BLaER1 (cell line): ENCODE measurements at regions not wholly inside any gene's neighbourhood (a gene's known extent, or its start where the extent isn't known, plus 50 kb on each side); places are given as distances from the start of the nearest gene placed in this dataset.

Source experiments
- H3K27ac ChIP-seq: shearing (Covaris generic); formaldehyde crosslinking; 2 replicates; pipeline ENCODE4 v1.8.1; 2022
- H3K27me3 ChIP-seq: shearing (Covaris generic); formaldehyde crosslinking; 2 replicates; pipeline ENCODE4 v1.8.1; 2022
- H3K36me3 ChIP-seq: shearing (Covaris generic); formaldehyde crosslinking; 2 replicates; pipeline ENCODE4 v1.8.1; 2022
- H3K4me1 ChIP-seq: shearing (Covaris generic); formaldehyde crosslinking; 2 replicates; pipeline ENCODE4 v1.8.1; 2022
- H3K4me2 ChIP-seq: shearing (Covaris generic); formaldehyde crosslinking; 2 replicates; pipeline ENCODE4 v1.8.1; 2022
- H3K4me3 ChIP-seq: shearing (Covaris generic); formaldehyde crosslinking; 2 replicates; pipeline ENCODE4 v1.8.1; 2022
- H3K9ac ChIP-seq: shearing (Covaris generic); formaldehyde crosslinking; 2 replicates; pipeline ENCODE4 v1.8.1; 2022
- H3K9me3 ChIP-seq: shearing (Covaris generic); formaldehyde crosslinking; 2 replicates; pipeline ENCODE4 v1.8.1; 2022
- H4K20me1 ChIP-seq: shearing (Covaris generic); formaldehyde crosslinking; 2 replicates; pipeline ENCODE4 v1.8.1; 2022
- Cebpa-rat ChIP-seq: shearing (Covaris generic); IDR thresholded peaks from 2 replicates; pipeline ENCODE4 v1.8.1; 2022

GRCh38 chr1:194503209-194503608, 1316.8 kb upstream of the B3GALT2 start:
- Histone ChIP-seq H3K4me2 (no peak overlapping the region), H3K9ac (no peak overlapping the region), H3K4me3 (no peak overlapping the region), H4K20me1 (no peaks in the 10 kb centered on the region), H3K9me3 (no peaks in the 10 kb centered on the region), H3K36me3 (no peaks in the 10 kb centered on the region), H3K27ac (no peak overlapping the region), H3K4me1 (no peaks in the 10 kb centered on the region), H3K27me3 (no peaks in the 10 kb centered on the region)
- TF ChIP-seq Cebpa-rat: no peak

- Histone ChIP-seq H3K9me3 (peaks cover 14% of the 10 kb centered on the region), H3K4me1 (no peaks in the 10 kb centered on the region), H3K4me3 (no peak overlapping the region), H4K20me1 (no peaks in the 10 kb centered on the region), H3K27me3 (no peaks in the 10 kb centered on the region), H3K9ac (no peak overlapping the region), H3K36me3 (no peaks in the 10 kb centered on the region), H3K4me2 (no peak overlapping the region), H3K27ac (no peak overlapping the region)
- no peak for TF ChIP-seq Cebpa-rat
These were observed 1309.0 kb upstream of the B3GALT2 start for GRCh38 chr1:194495434-194495833.

DNA sequence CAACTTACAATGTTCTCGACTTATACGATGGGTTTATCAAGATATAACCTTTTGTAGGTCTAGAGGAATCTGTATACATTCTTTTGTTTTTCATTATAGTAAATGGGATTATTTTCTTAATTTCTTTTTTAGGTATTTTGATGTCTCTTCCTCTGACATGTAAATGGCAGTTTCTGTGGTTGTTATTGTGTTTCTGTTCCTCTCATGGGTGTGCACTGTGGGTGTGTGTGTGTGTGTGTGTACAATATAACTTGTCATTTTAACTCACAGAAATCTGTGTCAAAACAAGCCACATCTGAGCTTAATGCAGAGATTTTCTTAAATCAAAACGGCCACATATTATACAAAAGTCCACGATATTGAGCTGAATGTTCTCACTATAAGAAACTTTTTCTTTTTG, 1300.8 kb upstream of the B3GALT2 start:
- no peaks in the 10 kb centered on the region for H3K36me3 ChIP-seq
- H3K4me2 ChIP-seq: no peak overlapping the region
- no peak for TF ChIP-seq Cebpa-rat
- H3K9me3 ChIP-seq: no peaks in the 10 kb centered on the region
- no peak overlapping the region for H3K27ac ChIP-seq
- H4K20me1 ChIP-seq: no peaks in the 10 kb centered on the region
- H3K27me3 ChIP-seq: no peaks in the 10 kb centered on the region
- no peaks in the 10 kb centered on the region for H3K4me1 ChIP-seq
- H3K9ac ChIP-seq: no peak overlapping the region
- H3K4me3 ChIP-seq: no peak overlapping the region

DNA sequence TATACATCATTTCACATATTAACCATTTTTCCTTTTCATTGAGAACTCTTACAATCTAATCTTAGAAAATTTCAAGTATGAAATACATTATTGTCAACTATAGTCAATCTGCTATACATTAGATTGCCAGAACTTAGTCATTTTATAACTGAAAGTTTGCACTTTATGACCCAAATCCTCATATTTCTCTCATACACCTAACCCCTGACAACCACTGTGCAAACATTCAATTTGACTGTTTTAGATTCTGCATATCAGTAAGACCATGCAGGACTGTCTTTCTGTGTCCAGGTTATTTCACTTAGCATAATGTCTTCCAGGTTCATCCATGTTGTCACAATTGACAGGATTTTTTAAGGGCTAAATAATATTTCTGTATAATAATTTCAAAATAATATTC, 1299.0 kb upstream of the B3GALT2 start:
- no peaks in the 10 kb centered on the region for H3K4me1 ChIP-seq
- no peak overlapping the region for H3K4me2 ChIP-seq

DNA sequence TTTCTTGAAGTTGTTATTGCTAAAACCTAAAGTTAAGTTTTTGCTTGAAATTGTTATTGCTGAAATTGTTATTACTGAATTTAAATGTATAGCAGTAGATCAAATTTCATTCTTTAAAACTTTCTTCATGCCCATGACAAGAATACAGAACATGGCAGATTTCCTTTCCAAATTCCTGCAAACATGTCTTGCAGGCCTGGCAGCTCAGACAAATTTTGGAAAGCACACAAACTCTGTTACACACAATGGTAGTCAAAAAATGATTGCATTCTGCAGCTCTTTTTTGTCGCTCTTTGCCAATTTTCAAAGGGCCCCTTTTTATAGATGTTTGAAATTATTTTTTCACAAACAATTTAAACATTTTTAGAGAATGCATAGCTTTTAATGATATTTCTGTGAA, 1292.3 kb upstream of the B3GALT2 start:
- H3K4me1 ChIP-seq: no peaks in the 10 kb centered on the region
- H3K27me3 ChIP-seq: no peaks in the 10 kb centered on the region
- no peaks in the 10 kb centered on the region for H3K9me3 ChIP-seq
- no peak overlapping the region for H3K4me3 ChIP-seq
- TF ChIP-seq Cebpa-rat: no peak
- H4K20me1 ChIP-seq: no peaks in the 10 kb centered on the region
- no peak overlapping the region for H3K9ac ChIP-seq
- no peak overlapping the region for H3K4me2 ChIP-seq
- no peak overlapping the region for H3K27ac ChIP-seq
- no peaks in the 10 kb centered on the region for H3K36me3 ChIP-seq

More for the DNA sequence above, 1299.0 kb upstream of the B3GALT2 start:
- no peaks in the 10 kb centered on the region for H4K20me1 ChIP-seq
- no peaks in the 10 kb centered on the region for H3K9me3 ChIP-seq
- no peak overlapping the region for H3K4me3 ChIP-seq
- no peak overlapping the region for H3K27ac ChIP-seq
- H3K9ac ChIP-seq: no peak overlapping the region
- H3K36me3 ChIP-seq: no peaks in the 10 kb centered on the region
- no peaks in the 10 kb centered on the region for H3K27me3 ChIP-seq
- TF ChIP-seq Cebpa-rat: no peak

DNA sequence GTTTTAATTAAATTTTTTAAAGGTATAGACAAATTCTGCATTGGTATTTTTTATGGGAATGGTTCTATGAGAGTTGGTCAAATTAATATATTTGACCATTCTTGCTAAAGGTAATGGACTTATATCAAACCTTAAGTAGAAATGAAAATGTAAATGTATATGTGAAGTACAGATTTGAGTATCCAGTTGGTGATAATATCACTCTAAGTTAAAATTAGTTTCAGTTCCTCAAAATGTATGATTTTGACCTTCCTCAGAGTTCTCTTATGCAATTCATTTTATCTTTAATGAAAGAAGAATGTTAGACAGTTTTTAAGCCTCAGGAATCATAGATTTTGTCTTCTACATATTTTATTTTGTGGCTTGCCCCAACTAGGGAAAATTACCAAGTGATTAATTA, 1291.5 kb upstream of the B3GALT2 start:
- Histone ChIP-seq H3K9ac (no peak overlapping the region), H3K4me1 (no peaks in the 10 kb centered on the region), H3K4me3 (no peak overlapping the region), H3K9me3 (no peaks in the 10 kb centered on the region), H3K36me3 (no peaks in the 10 kb centered on the region), H4K20me1 (no peaks in the 10 kb centered on the region), H3K27me3 (no peaks in the 10 kb centered on the region), H3K4me2 (no peak overlapping the region), H3K27ac (no peak overlapping the region)
- no peak for TF ChIP-seq Cebpa-rat

DNA sequence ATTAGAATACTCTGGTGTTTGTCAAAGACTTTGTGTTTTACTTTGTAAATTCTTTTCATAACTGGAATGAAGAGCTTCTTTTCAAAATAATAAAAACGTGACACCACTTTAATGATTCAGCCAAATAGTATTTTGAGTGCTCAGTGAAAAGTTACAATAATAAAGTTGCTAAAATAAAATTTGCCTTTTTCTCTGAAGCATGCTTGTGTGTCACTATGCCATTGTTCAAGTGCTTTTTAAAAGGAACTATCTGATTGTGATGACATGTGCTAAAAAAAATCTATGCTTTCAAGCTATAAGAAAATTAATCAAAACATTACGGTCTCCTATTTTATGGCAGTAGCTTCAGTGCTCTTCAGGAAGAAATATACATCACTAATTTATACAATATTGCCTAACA, 1290.5 kb upstream of the B3GALT2 start:
- H3K9me3 ChIP-seq: no peaks in the 10 kb centered on the region
- no peak overlapping the region for H3K27ac ChIP-seq
- no peak overlapping the region for H3K4me2 ChIP-seq
- no peaks in the 10 kb centered on the region for H4K20me1 ChIP-seq
- H3K4me1 ChIP-seq: no peaks in the 10 kb centered on the region
- no peak for TF ChIP-seq Cebpa-rat
- no peak overlapping the region for H3K9ac ChIP-seq
- no peaks in the 10 kb centered on the region for H3K36me3 ChIP-seq
- H3K4me3 ChIP-seq: no peak overlapping the region
- H3K27me3 ChIP-seq: no peaks in the 10 kb centered on the region

- H4K20me1 ChIP-seq: no peaks in the 10 kb centered on the region
- H3K4me2 ChIP-seq: no peak overlapping the region
- H3K9ac ChIP-seq: no peak overlapping the region
- H3K4me3 ChIP-seq: no peak overlapping the region
- TF ChIP-seq Cebpa-rat: no peak
- H3K9me3 ChIP-seq: no peaks in the 10 kb centered on the region
- no peaks in the 10 kb centered on the region for H3K36me3 ChIP-seq
- no peaks in the 10 kb centered on the region for H3K27me3 ChIP-seq
- H3K4me1 ChIP-seq: no peaks in the 10 kb centered on the region
- H3K27ac ChIP-seq: no peak overlapping the region
These were observed 1289.9 kb upstream of the B3GALT2 start for GRCh38 chr1:194476351-194476750.

DNA sequence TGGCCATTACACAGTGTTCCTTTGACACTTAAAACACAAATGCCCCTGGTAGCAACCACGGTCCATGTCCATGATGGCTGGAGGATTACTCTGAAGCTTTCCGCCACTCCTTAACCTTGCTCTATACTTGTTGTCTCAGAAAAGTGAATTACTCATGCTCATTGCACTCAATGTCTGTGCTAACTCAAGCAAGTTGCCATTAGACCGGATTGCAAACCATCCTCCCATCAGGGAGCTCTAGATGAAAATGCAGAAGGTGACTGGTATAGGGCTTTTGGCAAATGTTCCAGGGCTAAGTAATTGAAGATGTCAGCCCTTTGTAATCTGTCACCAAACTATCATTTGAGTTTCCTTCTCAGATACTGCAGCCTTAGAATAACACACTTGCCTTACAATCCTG, 1288.3 kb upstream of the B3GALT2 start:
- no peaks in the 10 kb centered on the region for H3K4me1 ChIP-seq
- no peaks in the 10 kb centered on the region for H3K27me3 ChIP-seq
- no peak overlapping the region for H3K27ac ChIP-seq
- H3K9ac ChIP-seq: no peak overlapping the region
- H3K4me3 ChIP-seq: no peak overlapping the region
- H3K4me2 ChIP-seq: no peak overlapping the region
- TF ChIP-seq Cebpa-rat: no peak
- no peaks in the 10 kb centered on the region for H3K9me3 ChIP-seq
- H4K20me1 ChIP-seq: no peaks in the 10 kb centered on the region
- H3K36me3 ChIP-seq: no peaks in the 10 kb centered on the region

- Histone ChIP-seq H3K4me2 (no peak overlapping the region), H3K36me3 (no peaks in the 10 kb centered on the region), H3K9me3 (no peaks in the 10 kb centered on the region), H3K4me3 (no peak overlapping the region), H4K20me1 (no peaks in the 10 kb centered on the region), H3K9ac (no peak overlapping the region), H3K27ac (no peak overlapping the region), H3K4me1 (no peaks in the 10 kb centered on the region), H3K27me3 (no peaks in the 10 kb centered on the region)
- no peak for TF ChIP-seq Cebpa-rat
These were observed 1287.4 kb upstream of the B3GALT2 start for GRCh38 chr1:194473766-194474165.

- no peak for TF ChIP-seq Cebpa-rat
- Histone ChIP-seq H3K4me3 (no peak overlapping the region), H3K9ac (no peak overlapping the region), H3K36me3 (no peaks in the 10 kb centered on the region), H3K27ac (no peak overlapping the region), H3K4me2 (no peak overlapping the region), H3K27me3 (no peaks in the 10 kb centered on the region), H4K20me1 (no peaks in the 10 kb centered on the region), H3K9me3 (no peaks in the 10 kb centered on the region), H3K4me1 (no peaks in the 10 kb centered on the region)
These were observed 1282.9 kb upstream of the B3GALT2 start for GRCh38 chr1:194469282-194469681.
